Gastrocnemius medialis (tissue), 4 donors: ENCODE measurements at regions not wholly inside any gene's neighbourhood (a gene's known extent, or its start where the extent isn't known, plus 50 kb on each side); places are given as distances from the start of the nearest gene placed in this dataset.
"Not testable (repeated sequence)": the region's sequence is repeated elsewhere in the genome, so short reads cannot be mapped to it uniquely, and the experiment has no call there.

Source experiments
- POLR2A ChIP-seq, 2 donors: fragments of 450-650 bp; IDR thresholded peaks; one replicate each; pipeline ENCODE4 v1.6.1; 2017; ENCODE audit warnings: antibody characterized with exemption in 2 of 2, mild to moderate bottlenecking in 2 of 2, moderate library complexity in 2 of 2
- TF ChIP-seq, protein P1 (sequence below), 5 experiments: fragments of 450-650 bp in 3 of 5; fragments of 200-600 bp in 2 of 5; sonication (generic) in 2 of 5; IDR thresholded peaks in 4 of 5; conservative IDR thresholded peaks in 1 of 5; 1 replicate in 4 of 5; 2 replicates in 1 of 5; pipeline ENCODE4 v1.5.1; 2016 to 2019; ENCODE audit warnings: antibody characterized with exemption in 5 of 5, mild to moderate bottlenecking in 3 of 5, moderate library complexity in 3 of 5

DNA sequence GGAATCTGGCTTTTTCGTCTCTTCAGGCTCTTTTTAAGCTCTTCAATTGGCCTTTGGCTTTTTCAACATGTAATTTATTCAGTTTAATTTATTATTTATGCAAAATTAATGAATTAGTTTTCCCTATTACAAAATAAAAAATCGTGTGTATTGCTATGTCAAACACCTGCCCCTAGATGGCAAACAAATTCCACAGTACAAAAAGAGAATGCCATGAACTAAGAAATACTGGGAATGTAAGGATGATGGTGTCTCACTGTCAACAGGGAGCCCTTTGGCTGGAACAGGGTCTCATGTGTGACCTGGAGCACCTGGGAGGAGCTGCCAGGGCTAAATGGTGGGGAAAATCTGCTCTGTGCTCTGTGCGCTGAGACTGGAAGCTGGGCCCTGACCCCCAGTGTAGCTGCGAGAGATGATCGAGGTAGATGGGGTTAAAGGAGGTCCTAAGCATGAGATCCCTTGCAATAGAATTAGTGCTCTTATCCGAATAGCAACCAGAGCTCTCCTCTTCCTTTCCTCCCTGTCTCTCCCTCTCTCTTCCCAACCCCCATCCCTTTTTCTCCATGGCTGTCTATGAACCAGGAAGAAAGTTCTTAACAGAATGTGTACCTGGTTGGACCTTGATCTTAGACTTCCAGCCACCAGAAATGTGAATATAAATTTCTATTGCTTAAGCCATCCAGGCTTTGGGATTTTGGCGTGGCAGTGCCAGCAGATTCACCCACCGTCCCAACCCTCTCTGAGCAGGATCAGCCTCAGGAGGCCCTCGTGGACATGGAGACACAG is 1183.5 kb downstream of the RPIA start:
- TF ChIP-seq, protein P1, sequence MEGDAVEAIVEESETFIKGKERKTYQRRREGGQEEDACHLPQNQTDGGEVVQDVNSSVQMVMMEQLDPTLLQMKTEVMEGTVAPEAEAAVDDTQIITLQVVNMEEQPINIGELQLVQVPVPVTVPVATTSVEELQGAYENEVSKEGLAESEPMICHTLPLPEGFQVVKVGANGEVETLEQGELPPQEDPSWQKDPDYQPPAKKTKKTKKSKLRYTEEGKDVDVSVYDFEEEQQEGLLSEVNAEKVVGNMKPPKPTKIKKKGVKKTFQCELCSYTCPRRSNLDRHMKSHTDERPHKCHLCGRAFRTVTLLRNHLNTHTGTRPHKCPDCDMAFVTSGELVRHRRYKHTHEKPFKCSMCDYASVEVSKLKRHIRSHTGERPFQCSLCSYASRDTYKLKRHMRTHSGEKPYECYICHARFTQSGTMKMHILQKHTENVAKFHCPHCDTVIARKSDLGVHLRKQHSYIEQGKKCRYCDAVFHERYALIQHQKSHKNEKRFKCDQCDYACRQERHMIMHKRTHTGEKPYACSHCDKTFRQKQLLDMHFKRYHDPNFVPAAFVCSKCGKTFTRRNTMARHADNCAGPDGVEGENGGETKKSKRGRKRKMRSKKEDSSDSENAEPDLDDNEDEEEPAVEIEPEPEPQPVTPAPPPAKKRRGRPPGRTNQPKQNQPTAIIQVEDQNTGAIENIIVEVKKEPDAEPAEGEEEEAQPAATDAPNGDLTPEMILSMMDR (IDR thresholded peaks at IDR 0.05 in 4 of 5, conservative IDR thresholded peaks at IDR 0.05 in 1 of 5): not testable (repeated sequence)
- not testable (repeated sequence) for TF ChIP-seq POLR2A (IDR thresholded peaks at IDR 0.05)
